SK-N-SH (cell line): ENCODE measurements at regions not wholly inside any gene's neighbourhood (a gene's known extent, or its start where the extent isn't known, plus 50 kb on each side); places are given as distances from the start of the nearest gene placed in this dataset.

Source experiments
- CTCF ChIA-PET: fragments of 300-600, 350-600 bp; formaldehyde crosslinking; extraction: SDS; loops from one replicate; lab custom pipeline; 2021; lab: Yijun Ruan, JAX
- POLR2A ChIA-PET: fragments of 350-600 bp; sonication (Branson Sonifier 250); formaldehyde crosslinking; extraction: SDS; loops from one replicate; lab custom pipeline; 2020; ENCODE audit warnings: antibody characterized with exemption, inconsistent platforms; lab: Yijun Ruan, JAX
- DNase-seq: peaks from one replicate; pipeline ENCODE4 v3.0.0; 2012
- H2AFZ ChIP-seq: fragments of 200-600 bp; sonication (generic); 2 replicates; pipeline ENCODE4 v1.8.1; 2016; ENCODE audit warnings: antibody characterized with exemption, mild to moderate bottlenecking, low read depth
- H3F3A ChIP-seq: fragments of 200-600 bp; sonication (generic); replicated peaks from 2 replicates; pipeline ENCODE3; 2016; ENCODE audit warnings: antibody characterized with exemption, mild to moderate bottlenecking; ENCODE audit not compliant: insufficient read depth
- H3K27ac ChIP-seq, 2 experiments: fragments of 200-500 bp in 1 of 2; fragments of 200-600 bp in 1 of 2; sonication (Bioruptor generic) in 1 of 2; sonication (generic), shearing (Covaris generic) in 1 of 2; 2 replicates each; pipeline versions ENCODE4 v1.5.1 to v1.6.1; 2014 to 2016; ENCODE audit warnings: low read depth in 2 of 2, inconsistent platforms in 1 of 2, low read length in 1 of 2, mild to moderate bottlenecking in 1 of 2, mixed read lengths in 1 of 2
- H3K27me3 ChIP-seq: fragments of 200-600 bp; sonication (generic), shearing (Covaris generic); 2 replicates; pipeline ENCODE4 v1.6.1; 2016; ENCODE audit warnings: mixed run types; ENCODE audit not compliant: insufficient read depth
- H3K36me3 ChIP-seq, 2 experiments: fragments of 200-500 bp in 1 of 2; fragments of 200-600 bp in 1 of 2; sonication (Bioruptor generic) in 1 of 2; sonication (generic) in 1 of 2; replicated peaks in 1 of 2; 2 replicates each; pipeline versions ENCODE3 to v1.5.1; 2014 to 2016; ENCODE audit warnings: low read length in 1 of 2, mild to moderate bottlenecking in 1 of 2; ENCODE audit not compliant: insufficient read depth in 2 of 2, control insufficient read depth in 1 of 2
- H3K4me1 ChIP-seq, 2 experiments: fragments of 200-500 bp in 1 of 2; fragments of 200-600 bp in 1 of 2; sonication (Bioruptor generic) in 1 of 2; sonication (generic), shearing (Covaris generic) in 1 of 2; 2 replicates each; pipeline versions ENCODE4 v1.5.1 to v1.6.1; 2014 to 2016; ENCODE audit warnings: low read depth in 1 of 2, low read length in 1 of 2, mixed run types in 1 of 2; ENCODE audit not compliant: insufficient read depth in 2 of 2, control insufficient read depth in 1 of 2
- H3K4me2 ChIP-seq: fragments of 200-600 bp; sonication (generic), shearing (Covaris generic); 2 replicates; pipeline ENCODE4 v1.6.1; 2017; ENCODE audit warnings: mixed run types
- H3K4me3 ChIP-seq, 2 experiments: fragments of 200-500 bp in 1 of 2; fragments of 200-600 bp in 1 of 2; sonication (Bioruptor generic) in 1 of 2; sonication (generic), shearing (Covaris generic) in 1 of 2; 2 replicates each; pipeline versions ENCODE4 v1.5.1 to v1.8.1; 2014 to 2016; ENCODE audit warnings: low read depth in 2 of 2, inconsistent platforms in 1 of 2, low read length in 1 of 2, mild to moderate bottlenecking in 1 of 2, mixed read lengths in 1 of 2, moderate library complexity in 1 of 2
- H3K79me2 ChIP-seq: fragments of 200-600 bp; sonication (generic); 2 replicates; pipeline ENCODE4 v1.8.1; 2017; ENCODE audit warnings: mild to moderate bottlenecking; ENCODE audit not compliant: insufficient read depth
- H3K9ac ChIP-seq: fragments of 200-600 bp; sonication (generic); 2 replicates; pipeline ENCODE4 v1.6.1; 2017; ENCODE audit warnings: mixed run types
- H3K9me2 ChIP-seq: fragments of 200-600 bp; sonication (generic); 2 replicates; pipeline ENCODE4 v1.6.1; 2017; ENCODE audit warnings: mixed run types
- H3K9me3 ChIP-seq: fragments of 200-600 bp; sonication (generic); 2 replicates; pipeline ENCODE4 v1.6.1; 2017; ENCODE audit warnings: mixed run types, mild to moderate bottlenecking, moderate library complexity
- H4K20me1 ChIP-seq: fragments of 200-600 bp; sonication (generic); 2 replicates; pipeline ENCODE4 v1.6.1; 2017; ENCODE audit warnings: mild to moderate bottlenecking, mixed run types; ENCODE audit not compliant: insufficient read depth
- EP300 ChIP-seq, 2 experiments: IDR thresholded peaks; 2 replicates each; pipeline versions ENCODE4 v1.4.0 to v1.6.1; 2012; ENCODE audit warnings: borderline replicate concordance in 1 of 2, low read depth in 1 of 2, low read length in 1 of 2
- FOSL2 ChIP-seq: IDR thresholded peaks from 2 replicates; pipeline ENCODE4 v1.4.0; 2012; ENCODE audit warnings: low read depth, mild to moderate bottlenecking, moderate library complexity, borderline replicate concordance
- FOXJ3 ChIP-seq: sonication (generic); formaldehyde crosslinking; IDR thresholded peaks from 2 replicates; pipeline ENCODE4 v1.5.1; 2020; ENCODE audit warnings: mild to moderate bottlenecking, missing genetic modification reagents
- GATA2 ChIP-seq: sonication (generic); formaldehyde crosslinking; IDR thresholded peaks from 2 replicates; pipeline ENCODE4 v1.5.0; 2020; ENCODE audit warnings: mild to moderate bottlenecking, missing genetic modification reagents
- JUND ChIP-seq: IDR thresholded peaks from 2 replicates; pipeline ENCODE4 v1.4.0; 2012
- MAX ChIP-seq: IDR thresholded peaks from 2 replicates; pipeline ENCODE4 v1.4.0; 2012; ENCODE audit warnings: low read depth
- MEF2A ChIP-seq: IDR thresholded peaks from 2 replicates; pipeline ENCODE4 v1.4.0; 2012; ENCODE audit warnings: low read depth, borderline replicate concordance
- MXI1 ChIP-seq: IDR thresholded peaks from 2 replicates; pipeline ENCODE4 v1.6.1; 2012; ENCODE audit warnings: mild to moderate bottlenecking, low read depth, low read length, improper control_type of control experiment
- NRF1 ChIP-seq: IDR thresholded peaks from 2 replicates; pipeline ENCODE4 v1.6.1; 2012; ENCODE audit warnings: low read depth, mild to moderate bottlenecking, low read length
- PBX3 ChIP-seq: IDR thresholded peaks from 2 replicates; pipeline ENCODE4; 2012
- RAD21 ChIP-seq: IDR thresholded peaks from 2 replicates; pipeline ENCODE4 v1.6.1; 2012; ENCODE audit warnings: mild to moderate bottlenecking, low read length
- REST ChIP-seq: IDR thresholded peaks from 2 replicates; pipeline ENCODE4 v1.6.1; 2012; ENCODE audit warnings: mild to moderate bottlenecking, low read depth, low read length, moderate library complexity
- RXRA ChIP-seq: IDR thresholded peaks from 2 replicates; pipeline ENCODE4 v1.4.0; 2012; ENCODE audit warnings: low read depth, mild to moderate bottlenecking, borderline replicate concordance
- SIN3A ChIP-seq: IDR thresholded peaks from 2 replicates; pipeline ENCODE4 v1.6.1; 2012; ENCODE audit warnings: low read depth, mild to moderate bottlenecking, low read length, moderate library complexity, borderline replicate concordance
- USF2 ChIP-seq: fragments of 150-350 bp; IDR thresholded peaks from 2 replicates; pipeline ENCODE4 v1.6.1; 2017; ENCODE audit warnings: antibody characterized with exemption, low read length, low read depth, borderline replicate concordance
- ZBTB33 ChIP-seq: IDR thresholded peaks from 2 replicates; pipeline ENCODE4 v1.4.0; 2012; ENCODE audit warnings: low read depth, borderline replicate concordance
- WGBS: methylation state at CpG from one replicate; pipeline ENCODE4 v1.1.6; 2017; ENCODE audit warnings: low lambda C conversion rate; 5-methylcytosine and 5-hydroxymethylcytosine counted together

GRCh38 chr12:111011999-111012600 is 91.7 kb upstream of the MYL2 start:
- no peak for DNase-seq
- Histone ChIP-seq H3K9me2 (no peaks in the 10 kb centered on the region), H4K20me1 (no peaks in the 10 kb centered on the region), H3K4me3 (no peak overlapping the region), H3K4me2 (no peak overlapping the region), H3K9me3 (no peaks in the 10 kb centered on the region), H2AFZ (no peak overlapping the region), H3K4me1 (no peaks in the 10 kb centered on the region), H3K79me2 (no peaks in the 10 kb centered on the region), H3K27me3 (no peaks in the 10 kb centered on the region; the same call in 1 of the 2 replicates), H3K27ac (no peak overlapping the region), H3K36me3 (no peaks in the 10 kb centered on the region), H3K9ac (no peak overlapping the region), H3F3A (no peaks in the 10 kb centered on the region)
- ChIA-PET POLR2A (no interaction called here), CTCF (interaction anchor here (0.9 to 1.6 kb wide), 4 partner anchors 12 to 301 kb away, joined by 3 to 7 read pairs (median 4); no protein-coding TSS in a partner anchor)
- WGBS: 48% methylated on average over 15 of the region's 15 CpGs
- no peak for TF ChIP-seq MAX
- no peak for TF ChIP-seq REST
- no peak for TF ChIP-seq SIN3A
- TF ChIP-seq RXRA: no peak
- TF ChIP-seq USF2: no peak

- no peak overlapping the region for H3K27ac ChIP-seq
- no peaks in the 10 kb centered on the region for H3K9me2 ChIP-seq
- H4K20me1 ChIP-seq: no peaks in the 10 kb centered on the region
- no peaks in the 10 kb centered on the region for H3F3A ChIP-seq
- no peak overlapping the region for H2AFZ ChIP-seq
- 17% methylated on average over 6 of the region's 6 CpGs for WGBS
- H3K79me2 ChIP-seq: no peaks in the 10 kb centered on the region
- H3K36me3 ChIP-seq: no peaks in the 10 kb centered on the region
- ChIA-PET POLR2A (no interaction called here), CTCF (interaction anchor here (0.7 to 1.6 kb wide), 4 partner anchors 13 to 288 kb away, joined by 3 to 7 read pairs (median 3); no protein-coding TSS in a partner anchor)
- no peak for DNase-seq
- H3K4me3 ChIP-seq: no peak overlapping the region
- no peaks in the 10 kb centered on the region for H3K27me3 ChIP-seq
- no peak overlapping the region for H3K9ac ChIP-seq
- H3K4me2 ChIP-seq: no peak overlapping the region
- H3K4me1 ChIP-seq: no peaks in the 10 kb centered on the region
- no peaks in the 10 kb centered on the region for H3K9me3 ChIP-seq
- TF ChIP-seq FOXJ3 (CRISPR knock-in tag): no peak
- no peak for TF ChIP-seq FOSL2
- TF ChIP-seq MEF2A: no peak
- no peak for TF ChIP-seq GATA2 (CRISPR knock-in tag)
- TF ChIP-seq MXI1: no peak
- no peak for TF ChIP-seq PBX3
- no peak for TF ChIP-seq EP300 (IDR thresholded peaks at IDR 0.05; ENCODE audit: borderline replicate concordance in 1 of 2, low read depth in 1 of 2, low read length in 1 of 2)
- no peak for TF ChIP-seq JUND
- TF ChIP-seq ZBTB33: no peak
- no peak for TF ChIP-seq NRF1
- TF ChIP-seq RAD21: no peak
- no peak for TF ChIP-seq SIN3A
These were observed 90.7 kb upstream of the MYL2 start for GRCh38 chr12:111010916-111011657.
